T-helper 9 cell (primary cell): ENCODE measurements at regions not wholly inside any gene's neighbourhood (a gene's known extent, or its start where the extent isn't known, plus 50 kb on each side); places are given as distances from the start of the nearest gene placed in this dataset.

Experiments used
- DNase-seq: peaks from one replicate; pipeline ENCODE4 v3.0.0-alpha.2; 2020

GRCh38 chr13:91286317-91286716, 61.2 kb upstream of the MIR17HG start:
- no peak for DNase-seq

- DNase-seq = no peak
Measured at GRCh38 chr13:91291078-91291477, 56.4 kb upstream of the MIR17HG start.

GRCh38 chr13:91292630-91293221, 54.8 kb upstream of the MIR17HG start:
- DNase-seq = no peak

- DNase-seq = no peak
Measured at GRCh38 chr13:91295712-91296410, 51.6 kb upstream of the MIR17HG start.

- no peak for DNase-seq
Measured at GRCh38 chr13:91297503-91297902, 50.0 kb upstream of the MIR17HG start.
